Epidermal melanocyte (primary cell): ENCODE measurements at regions not wholly inside any gene's neighbourhood (a gene's known extent, or its start where the extent isn't known, plus 50 kb on each side); places are given as distances from the start of the nearest gene placed in this dataset.
"Not testable (repeated sequence)": the region's sequence is repeated elsewhere in the genome, so short reads cannot be mapped to it uniquely, and the experiment has no call there.

ENCODE experiments used
- DNase-seq: peaks from one replicate; pipeline ENCODE4 v3.0.0; 2011; ENCODE audit warnings: low spot score; ENCODE audit not compliant: insufficient read length

- DNase-seq, result no peak
Measured at GRCh38 chr2:195363496-195363895, 293.5 kb upstream of the SLC39A10 start.

DNA sequence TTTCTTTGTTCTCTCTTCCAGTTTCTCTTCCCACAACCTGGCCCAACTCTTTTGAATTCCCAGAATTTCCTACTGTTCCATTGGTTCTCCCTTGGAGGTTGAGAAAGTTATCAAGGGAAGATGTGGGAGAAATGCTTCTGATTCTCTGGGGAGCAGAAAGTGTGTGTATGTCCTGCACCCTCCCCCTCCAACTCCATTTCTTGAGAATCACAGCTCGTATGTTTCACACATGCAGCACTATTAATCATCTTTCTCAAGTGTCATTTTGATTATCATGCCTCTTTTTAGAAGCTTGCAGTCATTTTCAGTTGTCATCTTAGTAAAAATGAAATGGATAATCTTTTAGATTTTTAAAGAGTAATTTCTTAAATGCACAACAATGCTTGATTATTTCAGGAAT lies 296.8 kb upstream of the SLC39A10 start:
- no peak for DNase-seq

GRCh38 chr2:195359043-195359735 lies 297.8 kb upstream of the SLC39A10 start:
- DNase-seq, result no peak

- DNase-seq, result no peak
Measured at GRCh38 chr2:195356920-195357440, 300.0 kb upstream of the SLC39A10 start.

GRCh38 chr2:195356026-195356425 lies 301.0 kb upstream of the SLC39A10 start:
- DNase-seq, result no peak

DNA sequence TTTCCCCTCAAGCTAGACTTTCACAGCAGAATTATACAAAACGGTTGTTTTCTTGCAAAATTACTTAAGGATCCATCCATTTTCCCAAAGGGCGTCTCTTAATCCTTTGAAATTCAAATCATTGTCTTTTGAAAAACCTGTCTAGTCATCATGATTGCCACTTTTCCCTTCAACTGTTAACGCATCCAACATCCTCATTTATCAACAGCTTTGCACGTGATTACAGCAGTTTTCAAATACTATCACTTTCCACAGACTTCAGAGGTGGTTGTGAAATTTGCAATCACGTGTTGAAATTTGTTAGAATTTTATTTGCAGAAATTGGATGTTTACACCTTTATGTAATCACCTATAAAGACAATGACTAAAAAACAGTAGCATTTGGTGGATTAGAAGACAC lies 304.4 kb upstream of the SLC39A10 start:
- no peak for DNase-seq

DNA sequence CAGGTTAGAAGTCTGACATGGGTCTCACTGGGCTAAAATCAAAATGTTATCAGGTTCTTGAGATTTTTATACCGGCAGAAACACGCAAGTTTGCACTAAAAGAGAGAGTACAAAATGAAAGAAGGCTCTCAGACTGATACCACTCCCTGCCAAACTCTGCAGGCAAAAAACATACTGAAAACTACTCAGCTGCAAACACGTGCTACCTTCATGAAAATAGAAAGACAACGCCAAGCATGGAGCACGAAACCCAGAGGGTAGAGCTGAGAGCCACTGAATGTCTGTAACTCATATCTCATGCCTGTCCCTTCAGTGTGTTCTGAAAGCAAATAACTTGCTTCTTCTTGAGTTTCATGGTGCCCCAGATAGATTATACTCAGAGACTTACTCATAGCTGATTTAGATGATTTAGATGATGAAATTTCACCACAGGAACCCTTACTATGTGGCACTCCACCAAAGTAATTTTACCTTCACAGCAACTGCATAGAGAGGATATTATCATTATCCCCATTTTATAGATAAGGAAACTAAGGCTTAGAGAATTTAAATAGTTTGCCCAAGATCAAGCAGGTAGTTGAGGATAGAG lies 313.0 kb upstream of the SLC39A10 start:
- no peak for DNase-seq

GRCh38 chr2:195343540-195343939 lies 313.5 kb upstream of the SLC39A10 start:
- DNase-seq, result no peak

DNA sequence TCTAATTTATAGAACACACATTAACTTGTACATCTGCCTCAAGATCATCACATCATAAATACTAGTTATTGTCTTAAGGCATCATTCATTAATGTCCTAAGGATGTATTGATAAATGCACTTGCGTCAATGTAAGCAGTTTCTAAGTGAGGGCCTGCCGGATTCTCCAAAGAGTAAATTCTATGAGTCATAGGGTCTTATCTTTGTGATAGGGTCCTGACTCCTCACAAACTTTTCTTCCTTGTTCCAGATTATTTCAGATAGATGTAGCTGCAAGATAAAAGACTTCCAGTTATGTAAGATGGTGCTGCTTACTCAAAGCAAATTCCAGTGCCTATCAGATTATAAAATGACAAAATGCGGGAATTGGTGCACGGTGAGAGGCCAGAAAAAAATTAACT lies 315.0 kb upstream of the SLC39A10 start:
- DNase-seq, result no peak

GRCh38 chr2:195338856-195339255 lies 318.2 kb upstream of the SLC39A10 start:
- DNase-seq, result no peak

DNA sequence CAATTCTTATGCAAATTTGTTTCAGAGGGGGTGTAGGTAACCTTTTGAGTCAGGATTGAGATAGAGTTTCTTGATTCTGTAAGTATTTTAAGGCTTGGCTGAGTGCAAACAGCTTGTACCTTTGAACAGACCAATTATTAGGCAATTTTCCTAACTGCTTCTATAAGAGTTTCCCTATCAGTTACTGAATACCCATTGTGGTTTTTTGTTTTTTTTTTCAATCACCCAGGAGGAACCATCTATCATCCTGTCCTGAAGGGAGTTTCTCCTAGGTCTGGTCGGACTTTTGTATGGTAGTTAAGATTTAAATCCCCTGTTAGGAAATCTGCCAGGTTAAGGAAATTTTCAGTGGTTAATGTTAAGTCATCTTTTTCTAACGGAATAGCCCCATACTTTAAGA lies 319.4 kb upstream of the SLC39A10 start:
- no peak for DNase-seq

GRCh38 chr2:195333869-195334268 lies 323.2 kb upstream of the SLC39A10 start:
- no peak for DNase-seq

- DNase-seq, result no peak
Measured at GRCh38 chr2:195331966-195332365, 325.1 kb upstream of the SLC39A10 start.

DNA sequence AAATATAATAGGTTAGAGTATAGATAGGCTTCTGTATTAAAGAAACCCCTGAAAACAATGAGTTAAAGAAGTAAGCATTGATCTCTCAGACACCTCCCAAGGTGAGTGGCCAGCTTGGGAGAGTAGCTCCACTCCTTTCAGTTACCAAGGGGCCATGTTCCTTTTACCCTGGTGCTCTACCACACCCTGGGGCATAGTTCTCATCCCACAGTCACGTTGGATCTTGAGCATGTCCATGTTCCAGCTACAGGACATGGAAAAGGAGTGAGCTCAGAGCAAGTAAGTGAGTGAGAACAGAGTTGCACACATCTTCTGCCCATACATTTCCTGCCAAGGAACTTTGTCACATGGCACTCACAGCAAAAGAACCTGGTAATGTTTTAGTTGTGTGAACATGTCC lies 325.9 kb upstream of the SLC39A10 start:
- DNase-seq, result no peak

DNA sequence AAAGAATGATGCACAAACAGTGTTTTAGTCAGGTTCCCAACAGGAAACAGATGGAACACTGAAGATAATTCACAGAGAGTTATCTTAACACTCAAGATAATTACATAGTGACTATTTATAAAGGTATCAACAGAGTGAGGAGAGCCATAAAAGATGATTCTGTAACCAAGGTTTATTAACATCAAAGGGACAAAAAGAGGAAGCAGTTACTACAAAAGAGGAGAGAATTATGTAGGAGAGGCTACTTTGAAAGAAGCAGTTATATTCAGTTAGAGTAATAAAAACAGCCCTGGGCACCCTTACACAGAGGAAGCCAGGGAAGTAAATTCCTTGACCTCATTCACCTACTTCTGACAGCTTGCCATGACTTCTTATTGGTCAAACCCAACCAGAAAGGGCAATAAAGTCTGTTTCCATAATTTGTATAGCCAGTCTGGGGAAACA lies 326.5 kb upstream of the SLC39A10 start:
- DNase-seq, result no peak

GRCh38 chr2:195329784-195330183 lies 327.2 kb upstream of the SLC39A10 start:
- DNase-seq, result not testable (repeated sequence)

DNA sequence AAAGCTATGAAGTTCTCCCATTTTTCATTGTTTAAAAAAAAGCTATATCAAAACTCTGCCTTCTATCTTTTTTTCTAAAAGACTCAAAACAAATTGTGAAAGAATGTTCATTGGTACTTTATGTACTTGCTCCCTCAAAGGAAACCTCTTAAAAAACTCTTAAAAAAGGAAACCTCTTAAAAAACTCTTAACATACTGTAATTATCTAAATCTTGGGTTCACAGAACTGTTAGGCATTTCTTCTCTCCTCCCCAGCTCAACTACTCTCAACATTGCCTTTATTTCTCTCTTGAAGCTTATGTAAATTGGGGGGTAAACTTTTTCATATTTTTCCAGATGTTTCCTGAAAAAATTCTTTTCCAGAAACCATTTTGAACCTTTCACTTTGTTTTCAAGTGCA lies 330.5 kb upstream of the SLC39A10 start:
- DNase-seq, result no peak

DNA sequence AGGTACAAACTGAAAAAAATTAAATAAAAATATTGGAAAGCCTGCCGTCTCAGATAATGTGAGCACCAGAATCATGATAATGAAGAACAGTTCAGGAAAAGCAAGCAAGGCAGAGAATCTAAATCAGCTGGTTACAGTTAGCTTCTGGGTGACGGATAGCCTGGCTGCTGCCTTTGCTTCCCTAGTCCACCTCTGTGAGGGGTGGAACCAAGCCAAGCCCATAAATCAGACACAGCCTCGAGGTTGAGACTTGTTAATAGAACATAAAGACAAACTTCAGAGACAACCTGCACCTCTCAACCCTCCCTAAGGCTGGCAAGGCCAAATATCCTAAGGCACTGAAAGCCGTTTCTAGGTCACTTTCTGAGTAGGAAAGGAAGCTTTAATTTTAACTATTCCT lies 334.7 kb upstream of the SLC39A10 start:
- no peak for DNase-seq

- no peak for DNase-seq
Measured at GRCh38 chr2:195320413-195320973, 336.5 kb upstream of the SLC39A10 start.

DNA sequence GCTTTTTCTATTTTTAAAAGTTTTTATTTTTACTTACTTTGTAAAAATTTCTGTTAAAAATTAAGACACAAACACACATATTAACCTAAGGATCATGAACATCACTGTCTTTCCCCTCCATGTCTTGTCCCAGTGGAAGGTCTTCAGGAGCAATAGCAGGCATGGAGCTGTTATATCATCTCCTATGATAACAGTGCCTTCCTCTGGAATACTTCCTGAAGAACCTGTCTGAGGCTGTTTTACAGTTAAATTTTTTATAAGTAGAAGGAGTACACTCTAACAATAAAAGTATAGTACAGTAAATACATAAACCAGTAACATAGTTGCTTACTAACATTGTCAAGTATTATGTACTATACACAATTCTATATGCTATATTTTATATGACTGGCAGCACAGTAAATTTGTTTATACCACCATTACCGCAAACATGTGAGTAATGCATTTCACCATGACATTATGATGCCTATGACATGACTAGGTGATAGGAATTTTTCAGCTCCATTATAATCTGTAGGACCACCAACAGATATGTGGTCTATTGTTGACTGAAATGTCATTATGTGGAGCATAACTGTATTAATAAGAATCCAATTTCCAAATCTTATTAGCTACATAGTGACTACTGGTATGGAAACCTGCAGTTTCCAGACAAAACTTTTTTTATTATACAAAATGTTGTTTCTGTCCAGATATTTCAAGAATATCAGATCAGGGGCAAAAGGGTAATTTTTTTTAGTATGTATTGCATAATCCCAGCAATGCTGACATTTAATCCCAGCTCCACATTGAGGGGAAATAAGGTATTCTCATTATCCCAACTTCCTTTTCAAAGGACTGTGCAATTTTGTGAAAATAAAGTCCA lies 337.2 kb upstream of the SLC39A10 start:
- no peak for DNase-seq

DNA sequence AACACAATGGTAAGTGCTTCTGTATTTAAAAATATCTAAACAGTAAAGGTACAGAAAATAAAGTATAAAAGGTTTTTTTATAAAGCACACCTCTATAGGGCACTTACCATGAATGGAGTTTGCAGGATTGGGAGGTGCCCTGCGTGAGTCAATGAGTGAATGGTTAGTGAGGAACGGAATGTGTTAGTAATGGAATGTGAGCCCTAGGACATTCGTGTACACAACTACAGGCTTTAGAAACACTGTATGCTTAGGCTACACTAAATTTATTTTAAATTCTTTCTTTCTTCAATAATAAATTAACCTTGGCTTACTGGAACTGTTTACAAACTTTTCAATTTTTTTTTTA lies 337.9 kb upstream of the SLC39A10 start:
- DNase-seq, result no peak
